PC-9 (cell line): ENCODE measurements at regions not wholly inside any gene's neighbourhood (a gene's known extent, or its start where the extent isn't known, plus 50 kb on each side); places are given as distances from the start of the nearest gene placed in this dataset.

ENCODE experiments used
- BruUV-seq: library from RNA; stranded (reverse); fragments of 400-500 nt; replicated peaks from 2 replicates; lab custom pipeline; 2021; lab: Mats Ljungman, UMichigan
- CTCF ChIA-PET: fragments of 300-600 bp; sonication (Branson Sonifier 250); formaldehyde crosslinking; loops from one replicate; lab custom pipeline; 2022; ENCODE audit warnings: antibody characterized with exemption; lab: Charles Lee
- POLR2A ChIA-PET: fragments of 300-600 bp; sonication (Branson Sonifier 250); formaldehyde crosslinking; loops from one replicate; lab custom pipeline; 2022; ENCODE audit warnings: antibody characterized with exemption; ENCODE audit not compliant: unreplicated experiment; lab: Charles Lee
- DNase-seq, 2 experiments: peaks; one replicate each; pipeline versions ENCODE4 v3.0.0 to v3.0.0-alpha.2; 2015 to 2022; ENCODE audit warnings: mixed read lengths in 1 of 2
- H2AFZ ChIP-seq: fragments of 200-600 bp; sonication (generic); 2 replicates; pipeline ENCODE4 v1.8.1; 2017; ENCODE audit warnings: antibody characterized with exemption
- H3F3A ChIP-seq: fragments of 200-600 bp; sonication (generic); 2 replicates; pipeline ENCODE4 v1.8.1; 2017; ENCODE audit warnings: antibody characterized with exemption, mild to moderate bottlenecking, low read depth; ENCODE audit not compliant: insufficient read depth
- H3K27ac ChIP-seq: fragments of 200-600 bp; sonication (generic); 2 replicates; pipeline ENCODE4 v1.6.1; 2016; ENCODE audit warnings: mixed run types
- H3K27me3 ChIP-seq: fragments of 200-600 bp; sonication (generic); 2 replicates; pipeline ENCODE4 v1.6.1; 2016; ENCODE audit warnings: low read depth, mixed run types; ENCODE audit not compliant: insufficient read depth
- H3K36me3 ChIP-seq: fragments of 200-600 bp; sonication (generic); 2 replicates; pipeline ENCODE4 v1.6.1; 2016; ENCODE audit warnings: low read depth, mixed run types
- H3K4me1 ChIP-seq: fragments of 200-600 bp; sonication (generic); replicated peaks from 2 replicates; pipeline ENCODE4 v1.6.1; 2016; ENCODE audit warnings: mixed run types; ENCODE audit not compliant: insufficient read depth
- H3K4me2 ChIP-seq: fragments of 200-600 bp; sonication (generic); 2 replicates; pipeline ENCODE4 v1.6.1; 2017; ENCODE audit warnings: mixed run types
- H3K4me3 ChIP-seq: fragments of 200-600 bp; sonication (generic); 2 replicates; pipeline ENCODE4 v1.6.1; 2016; ENCODE audit warnings: mixed run types
- H3K79me2 ChIP-seq: fragments of 200-600 bp; sonication (generic); 2 replicates; pipeline ENCODE4 v1.6.1; 2017; ENCODE audit warnings: low read depth, mixed run types
- H3K9me2 ChIP-seq: fragments of 200-600 bp; sonication (generic); 2 replicates; pipeline ENCODE4 v1.8.1; 2017; ENCODE audit warnings: mild to moderate bottlenecking; ENCODE audit not compliant: insufficient read depth
- H3K9me3 ChIP-seq: fragments of 200-600 bp; sonication (generic); 2 replicates; pipeline ENCODE4 v1.8.1; 2016; ENCODE audit warnings: low read depth; ENCODE audit not compliant: insufficient read depth
- H4K20me1 ChIP-seq: fragments of 200-600 bp; sonication (generic); 2 replicates; pipeline ENCODE4 v1.8.1; 2017; ENCODE audit not compliant: insufficient read depth
- CTCF ChIP-seq: fragments of 200-600 bp; sonication (generic); conservative IDR thresholded peaks from 2 replicates; pipeline ENCODE4 v1.6.1; 2017; ENCODE audit warnings: mixed run types, antibody characterized with exemption, mild to moderate bottlenecking, moderate library complexity
- EZH2 ChIP-seq: fragments of 200-600 bp; sonication (generic); IDR thresholded peaks from 2 replicates; pipeline ENCODE4 v1.8.0; 2017; ENCODE audit warnings: antibody characterized with exemption, low read depth
- intact Hi-C: fragments of 100-400 bp; cut with micrococcal nuclease; formaldehyde crosslinking; loops from one replicate; pipeline ENCODE4 v1.10.0; 2022; ENCODE audit not compliant: unreplicated experiment

GRCh38 chr1:229857585-229857984, 209.5 kb upstream of the GALNT2 start:
- Histone ChIP-seq H3K4me1 (no peaks in the 10 kb centered on the region), H2AFZ (no peak overlapping the region), H4K20me1 (no peaks in the 10 kb centered on the region), H3K36me3 (no peaks in the 10 kb centered on the region), H3F3A (no peaks in the 10 kb centered on the region), H3K79me2 (no peaks in the 10 kb centered on the region), H3K9me2 (no peaks in the 10 kb centered on the region), H3K27ac (no peak overlapping the region), H3K9me3 (no peaks in the 10 kb centered on the region), H3K27me3 (peaks cover 18% of the 10 kb centered on the region; the same call in 1 of the 2 replicates), H3K4me2 (no peak overlapping the region), H3K4me3 (no peak overlapping the region)
- no TSS peak for BruUV-seq
- intact Hi-C loops: loop anchor here (10.0 kb wide), 1 partner anchor 307 kb away; no protein-coding TSS in a partner anchor
- no peak for DNase-seq
- ChIA-PET POLR2A (no interaction called here), CTCF (no interaction called here)
- no peak for TF ChIP-seq EZH2
- no peak for TF ChIP-seq CTCF

GRCh38 chr1:229859026-229859425, 208.0 kb upstream of the GALNT2 start:
- intact Hi-C loops: loop anchor here (10.0 kb wide), 1 partner anchor 306 kb away; no protein-coding TSS in a partner anchor
- POLR2A ChIA-PET: no interaction called here
- CTCF ChIA-PET: no interaction called here
- H3K9me2 ChIP-seq: no peaks in the 10 kb centered on the region
- H3K4me1 ChIP-seq: no peaks in the 10 kb centered on the region
- H3K4me2 ChIP-seq: no peak overlapping the region
- no peak for DNase-seq
- BruUV-seq: no TSS peak
- H3K9me3 ChIP-seq: no peaks in the 10 kb centered on the region
- no peak overlapping the region for H3K27ac ChIP-seq
- H3K4me3 ChIP-seq: no peak overlapping the region
- H3K79me2 ChIP-seq: no peaks in the 10 kb centered on the region
- no peaks in the 10 kb centered on the region for H3F3A ChIP-seq
- no peaks in the 10 kb centered on the region for H4K20me1 ChIP-seq
- no peak overlapping the region for H2AFZ ChIP-seq
- TF ChIP-seq CTCF (no peak), EZH2 (no peak)
- peaks cover 18% of the 10 kb centered on the region; the same call in 1 of the 2 replicates for H3K27me3 ChIP-seq
- H3K36me3 ChIP-seq: no peaks in the 10 kb centered on the region

GRCh38 chr1:229860926-229861325, 206.1 kb upstream of the GALNT2 start:
- intact Hi-C loops: no loop called here
- CTCF ChIA-PET: no interaction called here
- H4K20me1 ChIP-seq: no peaks in the 10 kb centered on the region

More at GRCh38 chr1:229860926-229861325, 206.1 kb upstream of the GALNT2 start:
- TF ChIP-seq EZH2 (no peak), CTCF (no peak)
- no peak overlapping the region for H2AFZ ChIP-seq
- no peaks in the 10 kb centered on the region for H3K4me1 ChIP-seq
- H3K4me3 ChIP-seq: no peak overlapping the region
- no peaks in the 10 kb centered on the region for H3K36me3 ChIP-seq
- POLR2A ChIA-PET: no interaction called here
- H3K4me2 ChIP-seq: no peak overlapping the region
- peaks cover 7% of the 10 kb centered on the region; the same call in 1 of the 2 replicates for H3K27me3 ChIP-seq
- no peaks in the 10 kb centered on the region for H3K9me3 ChIP-seq
- no TSS peak for BruUV-seq
- H3K79me2 ChIP-seq: no peaks in the 10 kb centered on the region
- no peaks in the 10 kb centered on the region for H3K9me2 ChIP-seq
- no peak for DNase-seq
- no peak overlapping the region for H3K27ac ChIP-seq
- no peaks in the 10 kb centered on the region for H3F3A ChIP-seq
